ENCODE measurements at regions not wholly inside any gene's neighbourhood (a gene's known extent, or its start where the extent isn't known, plus 50 kb on each side); places are given as distances from the start of the nearest gene placed in this dataset.
"Not testable (repeated sequence)": the region's sequence is repeated elsewhere in the genome, so short reads cannot be mapped to it uniquely, and the experiment has no call there.

DNA sequence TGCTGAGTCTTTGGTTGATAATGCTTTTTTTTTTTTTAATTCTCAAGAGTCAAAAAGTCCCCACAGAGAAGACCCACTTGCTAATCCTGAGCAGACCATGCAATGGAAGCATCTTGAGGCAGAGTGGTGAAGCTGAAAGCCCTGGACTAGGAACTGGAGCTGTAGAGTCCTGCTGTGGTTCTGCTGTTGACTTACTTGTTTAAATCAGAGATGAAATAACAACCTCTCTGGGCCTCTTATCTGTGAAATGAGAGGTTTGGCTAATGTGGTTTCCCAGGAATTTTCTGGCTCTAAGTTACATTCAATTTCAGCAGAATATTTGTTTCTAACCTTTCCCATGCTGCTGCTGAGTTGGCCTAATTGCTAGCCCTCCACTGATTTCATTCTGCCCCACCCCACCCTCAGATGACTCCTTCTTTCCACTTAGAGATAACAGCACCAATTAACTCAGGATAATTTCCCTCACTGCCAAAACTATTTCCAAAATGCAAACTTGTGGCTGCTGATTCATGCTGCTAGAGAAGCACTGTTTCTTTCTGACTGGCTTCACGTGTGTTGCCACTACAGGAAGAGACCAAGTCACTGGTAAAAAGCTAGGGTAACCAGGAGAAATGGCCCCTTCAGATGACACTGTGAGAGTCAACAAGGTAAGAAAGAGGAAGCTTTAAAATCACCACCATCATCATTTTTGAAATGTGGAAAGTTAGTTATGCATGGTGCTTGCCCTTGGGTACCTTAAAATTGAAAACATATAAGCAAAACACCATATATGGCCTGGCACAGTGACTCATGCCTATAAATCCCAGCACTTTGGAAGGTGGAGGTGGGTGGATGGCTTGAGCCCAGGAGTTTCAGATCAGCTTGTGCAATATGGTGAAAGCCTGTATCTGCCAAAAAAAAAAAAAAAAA is 326.4 kb downstream of the DCHS2 start:
- DNase-seq (ENCODE audit: low spot score), result peak; percentile 8

DNA sequence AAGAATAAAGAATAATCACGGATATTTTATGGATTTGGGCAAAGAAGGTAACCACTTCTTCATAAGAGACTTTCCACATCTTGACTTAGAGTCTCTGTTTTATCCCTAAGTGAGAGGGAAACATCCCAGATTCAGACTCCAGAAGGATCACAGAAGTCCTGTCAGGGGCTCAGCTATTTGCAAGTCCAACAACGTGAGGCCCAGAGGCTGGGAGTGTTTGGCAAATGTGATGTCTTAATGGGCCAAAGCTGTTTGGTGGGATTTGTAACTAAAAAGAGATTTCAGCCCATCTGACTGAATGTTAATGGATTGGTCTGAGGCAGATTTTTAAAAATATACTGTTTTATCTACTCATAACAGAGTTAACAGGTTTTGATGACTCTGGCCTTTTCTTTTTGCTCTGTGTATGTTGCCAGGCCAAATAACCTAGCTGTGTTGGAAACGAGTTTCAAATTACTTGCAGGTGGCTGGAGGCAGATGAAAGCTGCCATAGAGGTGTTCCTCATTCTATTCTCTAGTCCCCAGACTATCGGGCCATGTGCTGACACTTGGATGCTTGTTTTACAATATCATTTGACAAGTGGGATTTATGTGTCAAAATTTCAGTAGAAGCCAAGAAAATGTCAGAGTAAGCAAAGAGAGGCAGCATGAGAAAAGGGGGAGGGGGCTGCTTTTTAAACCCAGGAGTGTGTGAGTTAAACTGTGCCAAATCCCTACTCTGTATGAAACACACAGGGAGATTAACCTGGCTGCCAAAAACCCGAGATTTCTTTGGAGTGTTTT is 330.9 kb downstream of the DCHS2 start:
- DNase-seq (ENCODE audit: low spot score), result no peak

DNA sequence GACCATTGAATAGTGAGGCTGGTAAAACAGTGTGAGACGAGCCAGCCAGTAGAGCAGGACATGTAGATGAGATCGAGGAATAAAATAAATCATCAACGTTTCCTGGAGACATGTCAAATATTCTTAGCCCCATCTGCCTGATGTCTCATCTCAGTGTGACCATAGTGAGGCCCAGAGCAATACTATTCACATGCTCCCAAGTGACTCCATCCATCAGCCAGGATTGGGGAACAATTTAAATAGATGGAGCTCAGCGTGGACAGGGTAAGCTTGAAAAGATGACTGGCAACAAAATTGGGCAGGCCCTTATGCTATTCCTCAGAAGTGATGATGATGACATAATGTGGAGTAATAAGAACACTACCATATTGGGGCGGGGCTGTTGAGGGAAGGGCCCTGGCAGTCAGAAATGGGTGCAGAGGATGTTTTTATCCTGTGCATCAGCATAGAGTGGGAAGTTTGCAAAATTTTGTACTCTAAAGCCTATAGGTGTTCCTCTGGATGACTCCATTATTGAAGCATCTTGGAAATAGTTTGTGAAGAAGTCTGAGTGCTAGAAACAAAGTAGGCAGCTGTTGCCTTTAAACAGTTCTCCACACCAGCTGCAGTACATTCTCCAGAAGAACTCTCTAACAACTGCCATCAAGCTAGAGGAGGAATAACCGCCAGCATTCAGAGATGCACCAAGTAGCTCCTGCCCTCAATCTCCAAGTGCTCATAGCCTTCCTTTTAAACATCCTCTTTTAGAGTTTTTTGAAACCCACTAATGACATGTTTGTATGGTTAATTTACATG is 333.0 kb downstream of the DCHS2 start:
- no peak for DNase-seq (ENCODE audit: low spot score)

DNA sequence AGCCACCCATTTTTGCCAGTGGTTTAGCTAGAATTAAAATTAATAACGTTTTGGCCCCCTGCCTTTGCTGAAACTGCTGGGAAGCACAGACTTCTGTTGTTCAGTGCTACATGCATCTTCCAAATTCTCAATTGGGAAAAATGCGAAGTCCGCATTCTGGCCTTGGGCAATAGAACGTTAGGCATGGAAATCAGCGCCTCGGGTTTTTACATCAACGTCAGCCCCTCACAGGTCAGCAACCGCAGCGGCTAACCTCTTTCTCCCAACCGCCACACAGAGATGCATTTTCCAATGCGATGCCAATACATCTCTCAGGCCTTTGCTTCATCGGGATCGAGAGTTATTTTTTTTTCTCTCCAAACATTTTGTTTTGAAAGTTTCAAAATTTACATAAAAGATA is 339.1 kb downstream of the DCHS2 start:
- DNase-seq (ENCODE audit: low spot score), result no peak

DNA sequence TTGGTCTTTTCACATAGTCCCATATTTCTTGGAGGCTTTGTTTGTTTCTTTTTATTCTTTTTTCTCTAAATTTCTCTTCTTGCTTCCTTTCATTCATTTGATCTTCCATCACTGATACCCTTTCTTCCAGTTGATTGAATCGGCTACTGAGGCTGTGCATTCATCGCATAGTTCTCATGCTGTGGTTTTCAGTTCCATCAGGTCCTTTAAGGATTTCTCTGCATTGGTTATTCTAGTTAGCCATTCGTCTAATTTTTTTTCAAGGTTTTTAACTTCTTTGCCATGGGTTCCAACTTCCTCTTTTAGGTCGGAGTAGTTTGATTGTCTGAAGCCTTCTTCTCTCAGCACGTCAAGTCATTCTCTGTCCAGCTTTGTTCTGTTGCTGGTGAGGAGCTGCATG is 342.4 kb downstream of the DCHS2 start:
- not testable (repeated sequence) for DNase-seq (ENCODE audit: low spot score)

DNA sequence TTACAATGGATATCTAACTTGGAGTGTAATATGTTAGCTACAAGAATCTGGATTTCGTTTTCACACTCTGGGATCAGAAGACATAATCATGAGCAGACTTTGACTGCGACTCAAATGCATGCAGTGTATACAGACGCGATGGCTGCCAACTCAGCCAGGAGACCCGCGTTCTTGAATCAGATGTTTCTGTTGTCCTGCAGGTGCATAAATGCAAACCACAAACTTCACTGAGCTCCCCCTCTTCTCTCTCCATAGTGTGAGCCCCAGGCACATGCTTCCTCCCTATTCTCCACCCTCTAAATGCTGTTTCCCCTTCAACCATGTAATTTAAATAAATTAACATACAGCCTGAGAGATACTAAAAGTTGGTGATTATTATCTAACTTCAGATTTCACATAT is 347.9 kb downstream of the DCHS2 start:
- no peak for DNase-seq (ENCODE audit: low spot score)

DNA sequence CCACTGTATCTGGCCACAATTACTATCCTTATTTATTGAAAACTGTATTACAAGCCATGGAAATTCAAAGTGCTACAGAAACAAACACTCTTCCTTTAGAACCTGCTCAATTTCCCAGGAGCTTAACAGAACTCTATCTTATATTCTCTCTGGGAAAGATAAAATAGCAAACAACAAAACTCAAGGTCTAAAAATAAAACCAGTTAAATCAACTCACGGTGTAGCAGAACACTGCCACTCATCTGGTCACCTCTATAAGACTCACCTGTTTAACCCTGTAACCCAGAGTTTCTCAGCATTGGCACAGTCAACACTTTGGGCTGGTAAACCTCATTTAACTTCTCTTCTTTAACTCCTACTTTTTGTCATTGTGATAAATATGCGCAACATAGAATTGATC is 348.9 kb downstream of the DCHS2 start:
- no peak for DNase-seq (ENCODE audit: low spot score)

DNA sequence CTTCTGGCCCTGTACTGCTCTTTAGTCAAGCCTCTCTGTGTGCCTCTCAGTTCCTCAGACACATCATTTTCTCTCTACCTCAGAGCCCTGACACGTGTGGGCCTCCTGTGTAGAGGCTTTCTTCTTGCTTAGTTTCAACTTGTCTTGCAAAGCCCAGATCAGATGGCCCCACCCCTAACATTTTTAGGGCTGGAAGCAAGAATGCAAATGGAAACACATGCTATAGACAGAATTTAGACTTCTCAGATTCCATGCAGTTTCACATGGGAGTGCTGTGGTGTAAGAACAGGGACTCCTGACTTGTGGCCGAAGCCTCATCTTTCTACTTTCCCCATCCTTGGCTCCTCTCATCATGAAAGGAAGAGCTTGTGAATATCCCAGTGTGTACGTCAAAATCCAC is 350.7 kb downstream of the DCHS2 start:
- DNase-seq (ENCODE audit: low spot score), result no peak

DNA sequence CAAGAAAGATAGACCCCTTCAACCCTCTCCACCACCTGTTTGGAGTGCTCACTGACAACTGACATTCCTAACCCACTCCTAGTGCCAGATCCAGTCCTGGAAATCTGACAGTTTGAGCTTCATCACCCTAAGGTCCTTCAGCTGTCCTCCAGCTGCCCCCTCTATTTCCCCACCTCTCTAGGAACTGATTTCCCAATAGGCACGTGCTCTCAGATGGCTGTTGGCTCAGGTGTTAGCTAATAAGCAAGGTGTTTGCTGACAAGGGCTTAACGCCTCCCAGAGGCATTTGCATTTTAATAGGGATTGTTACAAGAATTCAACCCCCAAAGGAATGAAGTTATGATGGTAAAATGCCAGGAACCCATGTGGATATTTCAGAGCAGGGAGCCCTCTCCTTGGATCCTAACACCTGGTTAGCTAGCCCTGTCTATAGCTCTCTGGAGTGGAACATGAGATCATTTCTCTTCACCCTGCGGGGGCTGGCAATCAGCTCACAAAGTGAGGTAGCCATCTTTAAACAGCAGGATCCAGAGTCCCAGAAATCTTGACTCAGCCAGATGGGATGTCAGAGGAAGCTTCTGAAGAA is 348.5 kb upstream of the SFRP2 start:
- no peak for DNase-seq (ENCODE audit: low spot score)

DNA sequence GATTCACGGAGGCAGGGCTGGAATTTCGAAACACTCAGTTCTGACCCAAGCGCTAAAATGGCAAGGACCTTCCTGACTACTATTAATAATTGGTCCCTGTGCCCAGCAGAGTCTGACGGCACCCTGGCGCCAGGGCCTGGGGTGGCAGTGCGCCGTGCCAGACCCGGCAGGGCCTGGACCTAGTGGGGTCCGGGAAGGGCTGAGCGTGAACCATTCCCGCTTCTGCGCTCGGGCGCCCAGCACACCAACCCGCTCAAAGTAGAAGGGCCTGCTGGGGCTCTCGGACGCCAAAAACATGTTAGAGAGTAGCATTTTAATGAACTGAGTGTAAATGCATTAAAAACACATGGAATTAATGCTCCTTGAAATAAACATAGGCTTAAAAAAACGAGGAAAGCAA is 346.7 kb upstream of the SFRP2 start:
- no peak for DNase-seq (ENCODE audit: low spot score)

DNA sequence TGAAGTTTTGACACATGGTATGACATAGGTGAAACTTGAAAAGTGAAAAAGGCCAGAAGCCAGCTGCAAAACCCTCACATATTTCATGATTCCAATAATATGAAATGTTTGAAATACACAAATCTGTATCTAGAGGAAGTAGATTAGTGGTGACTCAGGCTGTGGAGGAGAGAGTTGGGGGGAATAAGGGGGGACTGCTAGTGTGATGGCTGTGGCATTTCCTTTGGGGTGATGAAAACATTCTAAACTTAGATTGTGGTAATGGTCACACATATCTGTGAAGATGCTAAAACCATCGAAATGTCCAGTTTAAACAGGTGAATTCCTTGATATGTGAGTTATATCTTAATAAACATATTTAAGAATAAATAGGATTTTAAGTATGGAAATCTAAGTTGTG is 343.5 kb upstream of the SFRP2 start:
- no peak for DNase-seq (ENCODE audit: low spot score)

DNA sequence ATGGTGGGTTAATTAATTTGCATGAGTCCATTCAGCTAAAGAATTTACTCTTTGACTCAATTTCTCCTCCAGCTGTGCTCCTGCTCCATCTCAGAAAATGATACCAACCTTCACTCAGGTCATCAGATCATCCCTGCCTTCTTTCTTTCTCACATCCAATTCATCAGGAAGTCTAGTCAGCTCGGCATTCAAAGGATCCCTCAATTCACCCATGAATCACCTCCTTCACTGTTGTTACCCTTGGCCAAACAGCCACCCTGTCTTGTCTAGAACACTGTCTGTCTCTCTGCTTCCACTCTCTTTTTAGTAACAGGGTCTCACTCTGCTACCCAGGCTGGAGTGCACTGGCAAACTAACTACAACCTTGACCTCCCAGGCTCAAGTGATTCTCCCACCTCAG is 337.4 kb upstream of the SFRP2 start:
- no peak for DNase-seq (ENCODE audit: low spot score)

DNA sequence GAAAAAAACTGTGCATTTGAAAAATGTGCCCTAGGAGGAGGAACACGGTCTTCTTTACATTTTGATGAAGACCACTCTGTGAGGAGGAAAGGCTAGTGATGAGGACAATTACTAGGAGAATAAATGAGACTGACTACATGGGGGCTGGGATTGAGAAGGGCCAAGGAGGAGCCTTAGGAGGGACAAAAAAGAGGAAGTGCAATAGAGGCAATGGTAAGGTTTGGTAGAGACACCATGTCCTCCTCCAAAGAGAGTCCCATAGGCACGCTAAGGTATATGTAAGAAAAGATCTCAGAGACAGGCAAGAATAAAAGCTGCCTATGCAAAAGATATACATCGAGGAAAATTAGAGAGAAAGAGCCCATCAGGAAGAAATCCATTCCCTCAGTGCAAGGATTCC is 336.5 kb upstream of the SFRP2 start:
- DNase-seq (ENCODE audit: low spot score), result no peak

DNA sequence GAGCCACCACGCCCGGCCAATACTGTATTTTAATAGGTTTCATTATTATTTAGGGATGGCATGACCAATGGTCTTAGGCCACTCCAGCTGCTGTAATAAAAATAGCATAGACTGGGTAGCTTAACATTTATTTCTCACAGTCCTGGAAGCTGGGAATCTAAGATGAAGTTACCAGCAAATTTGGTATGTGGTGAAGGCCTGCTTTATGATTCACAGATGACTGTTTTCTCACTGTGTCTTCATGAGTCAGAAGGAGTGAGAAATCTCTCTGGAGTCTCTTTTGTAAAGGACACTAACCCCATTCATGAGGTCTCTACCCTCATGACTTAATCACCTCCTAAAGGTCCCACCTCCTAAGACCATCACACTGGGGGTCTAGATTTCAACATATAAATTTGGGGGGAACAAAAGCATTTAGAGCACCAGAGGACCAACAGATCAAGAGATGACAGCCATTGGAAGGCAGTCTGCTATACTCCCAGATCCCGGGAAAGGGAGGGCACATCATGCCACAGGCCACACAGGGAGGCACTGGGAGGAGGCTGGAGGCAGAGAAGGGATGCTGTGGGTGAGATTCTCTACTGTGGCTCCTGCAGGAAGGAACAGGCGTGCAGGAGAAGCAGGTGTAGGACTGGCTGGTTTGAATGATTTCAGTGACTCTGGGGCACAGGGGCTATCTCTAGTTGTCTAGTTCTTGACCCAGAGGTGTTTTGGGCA is 335.8 kb upstream of the SFRP2 start:
- DNase-seq (ENCODE audit: low spot score), result no peak

DNA sequence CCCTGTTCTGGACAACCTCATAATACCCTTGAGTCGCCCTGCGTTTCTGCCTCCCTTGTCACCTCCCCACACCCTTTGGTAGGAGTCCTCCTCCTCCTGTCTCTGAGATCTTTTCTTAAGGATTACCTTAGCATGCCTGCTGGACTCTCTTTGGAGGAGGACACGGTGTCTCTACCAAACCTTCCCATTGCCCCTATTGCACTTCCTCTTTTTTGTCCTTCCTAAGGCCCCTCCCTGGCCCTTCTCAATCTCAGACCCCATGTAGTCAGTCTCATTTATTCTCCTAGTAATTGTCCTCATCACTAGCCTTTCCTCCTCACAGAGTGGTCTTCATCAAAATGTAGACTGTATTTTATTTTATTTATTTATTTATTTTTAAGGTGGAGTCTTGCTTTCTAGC is 335.0 kb upstream of the SFRP2 start:
- no peak for DNase-seq (ENCODE audit: low spot score)

DNA sequence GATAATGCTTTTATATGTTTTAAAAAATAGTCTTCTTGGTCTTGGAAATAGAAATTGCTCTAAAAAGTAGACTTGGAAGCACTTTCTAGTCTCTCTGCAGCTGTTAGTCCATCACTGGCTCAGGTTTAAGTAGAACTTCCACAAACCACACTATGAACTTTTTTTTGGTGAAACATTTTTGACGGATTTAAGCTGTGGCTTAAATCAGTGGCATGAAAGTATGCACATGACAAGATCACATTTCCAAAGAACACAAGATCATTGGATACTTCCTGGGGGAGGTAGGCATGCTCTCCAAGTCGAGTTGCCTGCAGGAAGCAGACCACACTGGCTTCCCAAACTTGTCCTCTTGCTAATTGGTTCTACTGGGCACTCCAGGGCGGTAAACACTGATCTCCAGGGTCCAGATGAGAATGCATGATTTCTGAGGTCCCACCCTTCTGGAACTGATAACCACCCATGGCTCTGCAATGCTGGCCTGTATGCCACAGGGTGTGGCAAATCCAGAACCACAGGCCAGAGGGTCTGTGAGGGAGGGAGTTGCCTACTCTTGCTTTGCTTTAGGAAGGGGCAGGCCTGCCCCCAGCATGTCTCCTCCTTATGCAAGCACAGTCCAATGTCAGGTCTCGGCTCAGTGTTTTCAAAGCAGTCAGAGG is 331.9 kb upstream of the SFRP2 start:
- DNase-seq (ENCODE audit: low spot score), result no peak

DNA sequence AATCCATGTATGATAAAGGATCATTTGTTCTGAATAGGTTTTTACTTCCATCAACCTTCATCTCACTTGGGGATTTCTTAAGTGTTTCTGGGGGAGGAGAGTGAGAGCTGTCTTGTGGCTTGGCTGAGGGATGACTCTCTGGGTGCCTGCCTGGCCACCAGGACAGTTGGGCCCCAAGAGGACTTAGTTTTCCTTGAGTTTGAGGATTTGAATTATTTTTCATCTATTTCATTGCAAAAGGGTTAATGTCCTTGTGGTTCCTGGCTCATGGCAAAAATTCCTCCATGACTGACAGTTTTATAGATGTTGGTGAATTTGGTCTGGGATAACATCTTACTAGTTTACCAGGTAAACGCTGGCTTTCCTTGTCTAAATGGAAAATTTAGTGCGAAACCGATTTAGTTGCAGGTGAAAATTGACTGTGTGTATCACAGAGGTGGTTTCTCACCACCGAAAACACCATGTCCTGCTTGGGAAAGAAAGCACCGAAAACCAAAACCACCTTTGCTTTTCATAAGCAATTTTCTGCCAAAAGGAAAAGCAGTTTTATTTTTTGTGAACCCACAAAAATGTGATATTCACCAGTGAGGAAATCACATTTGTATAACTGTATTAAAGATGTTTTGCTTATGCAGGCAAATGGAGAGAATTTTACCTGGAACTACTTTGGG is 331.3 kb upstream of the SFRP2 start:
- DNase-seq (ENCODE audit: low spot score), result no peak

DNA sequence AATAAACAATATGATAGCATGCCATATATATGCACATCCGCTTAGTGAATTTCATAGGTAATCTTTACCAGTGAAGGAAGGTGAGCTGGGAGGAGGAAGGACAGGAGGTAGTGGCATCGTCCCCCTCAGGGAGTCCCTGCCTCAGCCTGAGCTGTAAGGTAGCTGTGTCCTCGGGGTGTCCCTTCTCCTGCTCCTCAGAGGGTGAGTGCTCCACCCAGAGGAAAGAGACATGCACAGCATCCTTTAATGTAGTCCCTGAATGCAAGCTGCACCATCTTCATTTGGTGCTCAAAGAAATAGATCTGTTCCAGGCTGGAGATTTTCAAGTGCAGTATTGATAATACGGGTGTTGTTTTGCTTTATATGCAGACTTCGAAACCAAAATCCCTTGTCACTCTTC is 330.4 kb upstream of the SFRP2 start:
- DNase-seq (ENCODE audit: low spot score), result no peak

DNA sequence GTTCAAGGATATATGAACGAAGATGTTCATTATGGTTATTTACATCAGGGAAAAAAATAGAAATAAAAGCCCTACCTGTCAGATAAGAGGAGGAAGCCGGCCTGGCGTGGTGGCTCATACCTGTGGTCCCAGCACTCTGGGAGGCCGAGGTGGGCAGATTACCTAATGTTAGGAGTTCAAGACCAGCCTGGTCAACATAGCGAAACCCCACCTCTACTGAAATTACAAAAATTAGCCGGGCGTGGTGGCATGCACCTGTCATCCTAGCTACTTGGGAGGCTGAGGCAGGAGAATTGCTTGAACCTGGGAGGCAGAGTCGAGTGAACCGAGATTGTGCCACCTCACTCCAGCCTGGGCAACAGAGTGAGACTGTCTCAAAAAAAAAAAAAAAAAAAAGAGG is 328.8 kb upstream of the SFRP2 start:
- not testable (repeated sequence) for DNase-seq (ENCODE audit: low spot score)

DNA sequence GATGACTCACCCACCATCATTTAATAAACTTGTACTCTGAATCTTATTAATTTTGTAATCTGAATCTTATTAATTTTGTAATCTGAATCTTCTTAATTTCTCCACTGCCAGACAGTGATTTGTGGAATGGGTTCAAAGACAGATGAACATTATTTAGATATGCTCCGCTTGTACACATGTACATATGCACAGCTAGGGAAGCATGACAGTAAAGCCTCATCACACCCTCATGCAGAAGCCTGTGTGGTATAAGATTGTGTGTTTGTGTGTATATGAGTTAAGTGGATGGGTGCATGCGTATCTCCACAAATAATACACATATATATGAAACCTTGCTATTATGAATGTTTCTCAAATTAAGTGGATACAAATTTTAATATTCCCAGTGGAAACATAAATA is 318.5 kb upstream of the SFRP2 start:
- no peak for DNase-seq (ENCODE audit: low spot score)

All from Ammon's horn (tissue), 1 donor.